ENCODE measurements at regions not wholly inside any gene's neighbourhood (a gene's known extent, or its start where the extent isn't known, plus 50 kb on each side); places are given as distances from the start of the nearest gene placed in this dataset.
"Not testable (repeated sequence)": the region's sequence is repeated elsewhere in the genome, so short reads cannot be mapped to it uniquely, and the experiment has no call there.

GRCh38 chr4:4028752-4029151, 198.0 kb downstream of the OTOP1 start:
- not testable (repeated sequence) for H3K4me1 Mint-ChIP-seq, H3K4me3 Mint-ChIP-seq, H3K9me3 Mint-ChIP-seq

GRCh38 chr4:4030509-4030908, 196.2 kb downstream of the OTOP1 start:
- H3K4me1 Mint-ChIP-seq, H3K36me3 Mint-ChIP-seq, H3K9me3 Mint-ChIP-seq, ATAC-seq, H3K27ac Mint-ChIP-seq, H3K4me3 Mint-ChIP-seq, DNase-seq, POLR2A ChIA-PET: not testable (repeated sequence)
- peaks cover 0 to 29% (median 13%) of the 10 kb centered on the region in 5 donors for H3K27me3 Mint-ChIP-seq

More at GRCh38 chr4:4028752-4029151, 198.0 kb downstream of the OTOP1 start:
- H3K36me3 Mint-ChIP-seq, DNase-seq, ATAC-seq, H3K27ac Mint-ChIP-seq, POLR2A ChIA-PET: not testable (repeated sequence)
- peaks cover 0 to 31% (median 14%) of the 10 kb centered on the region in 5 donors for H3K27me3 Mint-ChIP-seq

GRCh38 chr4:4031446-4032135, 195.1 kb downstream of the OTOP1 start:
- ATAC-seq, DNase-seq, H3K27ac Mint-ChIP-seq, POLR2A ChIA-PET, H3K4me1 Mint-ChIP-seq, H3K4me3 Mint-ChIP-seq, H3K36me3 Mint-ChIP-seq, H3K9me3 Mint-ChIP-seq: not testable (repeated sequence)
- peaks cover 0 to 29% (median 11%) of the 10 kb centered on the region in 5 donors for H3K27me3 Mint-ChIP-seq

DNA sequence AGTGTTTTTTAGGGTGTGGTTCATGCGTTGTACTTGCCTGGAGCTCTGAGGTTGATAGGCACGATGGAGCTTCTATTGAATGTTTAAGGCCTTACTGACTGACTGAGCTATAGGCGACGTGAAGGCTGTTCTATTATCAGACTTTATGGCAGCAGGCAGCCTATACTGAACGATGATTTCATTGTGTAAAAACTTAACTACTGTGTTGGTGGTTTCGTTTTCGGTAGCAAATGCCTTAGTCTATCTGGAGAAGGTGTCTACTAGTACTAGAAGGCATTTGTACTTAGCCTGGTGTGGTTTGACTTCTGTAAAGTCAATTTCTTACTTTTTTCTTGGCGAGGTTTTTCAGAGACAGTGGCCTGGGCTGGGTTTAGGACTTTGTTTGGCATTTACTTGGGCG, 194.4 kb downstream of the OTOP1 start:
- H3K4me1 Mint-ChIP-seq, H3K27ac Mint-ChIP-seq, H3K9me3 Mint-ChIP-seq, H3K36me3 Mint-ChIP-seq, POLR2A ChIA-PET, ATAC-seq, H3K4me3 Mint-ChIP-seq, DNase-seq: not testable (repeated sequence)
- peaks cover 0 to 27% (median 9%) of the 10 kb centered on the region in 5 donors for H3K27me3 Mint-ChIP-seq

- DNase-seq = peak in 1 of 10 donors; percentile 1
- POLR2A ChIA-PET, ATAC-seq, H3K4me1 Mint-ChIP-seq, H3K9me3 Mint-ChIP-seq, H3K4me3 Mint-ChIP-seq, H3K36me3 Mint-ChIP-seq, H3K27ac Mint-ChIP-seq: not testable (repeated sequence)
- peaks cover 0 to 27% (median 9%) of the 10 kb centered on the region in 5 donors for H3K27me3 Mint-ChIP-seq
These were observed 193.7 kb downstream of the OTOP1 start for GRCh38 chr4:4032801-4033605.

DNA sequence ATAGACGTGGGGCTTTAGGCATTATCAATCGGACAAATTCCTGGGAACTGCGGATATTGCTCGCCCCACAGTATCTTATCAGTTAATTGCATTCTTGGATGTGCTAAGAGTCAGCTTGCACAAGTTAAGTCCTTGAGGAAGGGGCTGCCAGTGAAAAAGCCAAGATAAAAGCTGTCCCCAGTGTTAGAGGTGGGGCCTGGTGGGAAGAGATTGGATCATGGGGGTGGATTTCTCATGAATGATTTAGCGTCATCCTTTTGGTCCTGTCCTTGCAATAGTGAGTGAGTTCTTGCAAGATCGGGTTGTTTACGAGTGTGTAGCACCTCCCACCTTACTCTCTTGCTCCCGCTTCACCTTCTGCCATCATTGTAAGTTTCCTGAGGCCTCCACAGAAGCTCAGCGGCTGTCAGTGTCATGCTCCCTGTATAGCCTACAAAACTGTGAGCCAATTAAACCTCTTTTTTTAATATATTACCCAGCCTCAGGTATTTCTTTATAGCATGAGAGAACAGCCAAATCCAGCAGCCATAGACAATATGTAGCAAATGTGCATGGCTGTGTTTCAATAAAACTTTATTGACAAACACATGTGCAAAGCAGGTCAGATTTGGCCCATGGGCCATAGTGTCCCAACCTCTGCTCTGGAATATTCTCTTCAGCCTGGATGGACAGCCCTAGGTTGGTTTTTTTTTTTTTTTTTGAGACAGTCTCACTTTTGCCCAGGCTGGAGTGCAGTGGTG, 189.2 kb downstream of the OTOP1 start:
- H3K27me3 Mint-ChIP-seq = peaks cover 0 to 37% (median 6%) of the 10 kb centered on the region in 5 donors
- not testable (repeated sequence) for H3K27ac Mint-ChIP-seq

GRCh38 chr4:4045823-4046222, 180.9 kb downstream of the OTOP1 start:
- peaks cover 0 to 16% (median 7%) of the 10 kb centered on the region in 9 donors for H3K9me3 Mint-ChIP-seq
- ATAC-seq, POLR2A ChIA-PET, H3K27ac Mint-ChIP-seq, H3K4me3 Mint-ChIP-seq, DNase-seq, H3K36me3 Mint-ChIP-seq: not testable (repeated sequence)
- H3K27me3 Mint-ChIP-seq = peaks cover 6 to 58% (median 48%) of the 10 kb centered on the region in 5 donors
- H3K4me1 Mint-ChIP-seq = peaks cover 6 to 16% (median 12%) of the 10 kb centered on the region in 4 donors

More for the DNA sequence above, 189.2 kb downstream of the OTOP1 start:
- POLR2A ChIA-PET, H3K4me1 Mint-ChIP-seq, H3K36me3 Mint-ChIP-seq, H3K9me3 Mint-ChIP-seq, DNase-seq, ATAC-seq, H3K4me3 Mint-ChIP-seq: not testable (repeated sequence)

GRCh38 chr4:4046686-4047085, 180.0 kb downstream of the OTOP1 start:
- H3K27ac Mint-ChIP-seq, ATAC-seq, POLR2A ChIA-PET, DNase-seq, H3K36me3 Mint-ChIP-seq: not testable (repeated sequence)
- Mint-ChIP-seq H3K9me3 (peaks cover 0 to 16% (median 4%) of the 10 kb centered on the region in 9 donors), H3K4me1 (peaks cover 6 to 16% (median 12%) of the 10 kb centered on the region in 4 donors), H3K4me3 (peak overlapping the region in 1 of 10 donors; percentile 39), H3K27me3 (peaks cover 6 to 56% (median 52%) of the 10 kb centered on the region in 5 donors)

DNA sequence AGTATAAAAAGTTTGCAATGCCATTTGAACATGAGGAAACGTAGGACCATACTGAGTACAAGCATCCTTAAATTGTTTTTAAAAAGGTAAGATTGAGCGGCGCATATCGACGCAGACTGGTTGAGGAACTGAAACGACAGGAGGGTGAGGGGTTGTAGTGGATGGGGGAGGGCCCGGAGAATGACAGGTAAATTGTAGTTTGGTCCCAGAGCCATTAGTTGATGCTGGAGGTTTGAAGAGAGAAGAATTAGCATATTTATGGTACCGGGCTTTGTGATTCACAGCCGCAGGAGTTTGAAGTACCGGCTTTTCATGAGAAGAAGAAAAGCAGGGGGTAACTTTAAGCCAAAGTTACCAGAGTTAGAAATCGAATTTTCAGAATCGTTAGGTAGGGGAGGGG, 179.5 kb downstream of the OTOP1 start:
- ATAC-seq, POLR2A ChIA-PET, DNase-seq, H3K27ac Mint-ChIP-seq, H3K36me3 Mint-ChIP-seq: not testable (repeated sequence)
- Mint-ChIP-seq H3K4me3 (peak overlapping the region in 6 of 10 donors; percentile 29 to 51 (median 40)), H3K27me3 (peaks cover 6 to 54% (median 51%) of the 10 kb centered on the region in 5 donors), H3K4me1 (peaks cover 6 to 16% (median 12%) of the 10 kb centered on the region in 4 donors), H3K9me3 (peaks cover 0 to 12% (median 0%) of the 10 kb centered on the region in 9 donors)

DNA sequence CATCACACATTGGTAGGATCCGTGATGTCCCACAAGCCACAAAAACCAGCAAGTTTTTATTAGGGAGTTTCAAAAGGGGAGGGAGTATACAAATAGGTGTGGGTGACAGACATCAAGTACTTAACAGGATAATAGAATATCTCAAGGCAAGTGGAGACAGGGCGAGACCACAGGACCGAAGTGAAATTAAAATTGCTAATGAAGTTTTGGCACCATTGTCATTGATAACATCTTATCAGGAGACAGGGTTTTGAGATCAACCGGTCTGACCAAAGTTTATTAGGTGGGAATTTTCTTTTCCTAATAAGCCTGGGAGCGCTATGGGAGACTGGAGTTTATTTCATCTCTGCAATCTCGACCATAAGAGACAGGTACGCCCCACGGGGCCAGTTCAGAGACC, 178.5 kb downstream of the OTOP1 start:
- ATAC-seq, H3K27ac Mint-ChIP-seq, POLR2A ChIA-PET, DNase-seq, H3K36me3 Mint-ChIP-seq, H3K9me3 Mint-ChIP-seq: not testable (repeated sequence)
- Mint-ChIP-seq H3K4me3 (peak overlapping the region in 4 of 10 donors; percentile 15 to 59 (median 35)), H3K4me1 (peaks cover 6 to 16% (median 12%) of the 10 kb centered on the region in 4 donors), H3K27me3 (peaks cover 6 to 55% (median 41%) of the 10 kb centered on the region in 5 donors)

GRCh38 chr4:4050781-4051180, 175.9 kb downstream of the OTOP1 start:
- H3K4me3 Mint-ChIP-seq, H3K36me3 Mint-ChIP-seq, DNase-seq, H3K27ac Mint-ChIP-seq, H3K9me3 Mint-ChIP-seq, POLR2A ChIA-PET, ATAC-seq: not testable (repeated sequence)
- Mint-ChIP-seq H3K27me3 (peaks cover 6 to 33% (median 20%) of the 10 kb centered on the region in 5 donors), H3K4me1 (peaks cover 6 to 16% (median 12%) of the 10 kb centered on the region in 4 donors)

GRCh38 chr4:4052933-4053332, 173.8 kb downstream of the OTOP1 start:
- H3K4me1 Mint-ChIP-seq = not testable (repeated sequence)

More at GRCh38 chr4:4052933-4053332, 173.8 kb downstream of the OTOP1 start:
- H3K9me3 Mint-ChIP-seq, H3K36me3 Mint-ChIP-seq, ATAC-seq, POLR2A ChIA-PET, H3K4me3 Mint-ChIP-seq, H3K27ac Mint-ChIP-seq, DNase-seq: not testable (repeated sequence)
- H3K27me3 Mint-ChIP-seq = peaks cover 0 to 26% (median 20%) of the 10 kb centered on the region in 5 donors
